HL-60 (cell line): ENCODE measurements at regions not wholly inside any gene's neighbourhood (a gene's known extent, or its start where the extent isn't known, plus 50 kb on each side); places are given as distances from the start of the nearest gene placed in this dataset.

ENCODE experiments used
- DNase-seq, 2 experiments: peaks; one replicate each; pipeline ENCODE4 v3.0.0-alpha.2; 2010 to 2020; ENCODE audit warnings: low read depth in 1 of 2, low spot score in 1 of 2
- H3K27ac ChIP-seq: fragments of 250-450 bp; sonication (Bioruptor Pico); replicated peaks from 2 replicates; pipeline ENCODE4 v1.5.1; 2020; ENCODE audit warnings: mild to moderate bottlenecking, moderate library complexity
- H3K27me3 ChIP-seq: fragments of 250-450 bp; sonication (Bioruptor Pico); 2 replicates; pipeline ENCODE4 v1.5.1; 2021; ENCODE audit warnings: mild to moderate bottlenecking, moderate library complexity; ENCODE audit not compliant: insufficient read depth, poor library complexity, severe bottlenecking
- H3K4me3 ChIP-seq: replicated peaks from 2 replicates; pipeline ENCODE4 v1.5.1; 2011; ENCODE audit warnings: mild to moderate bottlenecking, control low read depth, low read length; ENCODE audit not compliant: insufficient read depth
- GABPA ChIP-seq: IDR thresholded peaks from 2 replicates; pipeline ENCODE4 v1.6.1; 2012; ENCODE audit warnings: low read depth
- POLR2AphosphoS5 ChIP-seq: IDR thresholded peaks from 2 replicates; pipeline ENCODE4 v1.6.1; 2012; ENCODE audit warnings: low read depth
- SPI1 ChIP-seq: IDR thresholded peaks from 2 replicates; pipeline ENCODE4 v1.6.1; 2012; ENCODE audit warnings: low read depth, mild to moderate bottlenecking, borderline replicate concordance
- TF ChIP-seq, protein P1 (sequence below): IDR thresholded peaks from one replicate; pipeline ENCODE4 v1.5.1; 2011; ENCODE audit warnings: low read length, control low read depth, inconsistent platforms; ENCODE audit not compliant: insufficient read depth
- TF ChIP-seq, protein P2 (sequence below): IDR thresholded peaks from 2 replicates; pipeline ENCODE4 v1.6.1; 2012; ENCODE audit warnings: low read depth; ENCODE audit not compliant: insufficient replicate concordance

- Histone ChIP-seq H3K27me3 (no peaks in the 10 kb centered on the region), H3K4me3 (no peak overlapping the region), H3K27ac (no peak overlapping the region)
- no peak for TF ChIP-seq GABPA
- TF ChIP-seq, protein P1, sequence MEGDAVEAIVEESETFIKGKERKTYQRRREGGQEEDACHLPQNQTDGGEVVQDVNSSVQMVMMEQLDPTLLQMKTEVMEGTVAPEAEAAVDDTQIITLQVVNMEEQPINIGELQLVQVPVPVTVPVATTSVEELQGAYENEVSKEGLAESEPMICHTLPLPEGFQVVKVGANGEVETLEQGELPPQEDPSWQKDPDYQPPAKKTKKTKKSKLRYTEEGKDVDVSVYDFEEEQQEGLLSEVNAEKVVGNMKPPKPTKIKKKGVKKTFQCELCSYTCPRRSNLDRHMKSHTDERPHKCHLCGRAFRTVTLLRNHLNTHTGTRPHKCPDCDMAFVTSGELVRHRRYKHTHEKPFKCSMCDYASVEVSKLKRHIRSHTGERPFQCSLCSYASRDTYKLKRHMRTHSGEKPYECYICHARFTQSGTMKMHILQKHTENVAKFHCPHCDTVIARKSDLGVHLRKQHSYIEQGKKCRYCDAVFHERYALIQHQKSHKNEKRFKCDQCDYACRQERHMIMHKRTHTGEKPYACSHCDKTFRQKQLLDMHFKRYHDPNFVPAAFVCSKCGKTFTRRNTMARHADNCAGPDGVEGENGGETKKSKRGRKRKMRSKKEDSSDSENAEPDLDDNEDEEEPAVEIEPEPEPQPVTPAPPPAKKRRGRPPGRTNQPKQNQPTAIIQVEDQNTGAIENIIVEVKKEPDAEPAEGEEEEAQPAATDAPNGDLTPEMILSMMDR = peak; percentile 38
- DNase-seq = peak in 1 of 2 experiments; percentile 3
Measured at GRCh38 chr2:163182764-163183354, 344.3 kb upstream of the KCNH7 start.

GRCh38 chr2:163177592-163177991 lies 339.0 kb upstream of the KCNH7 start:
- H3K27me3 ChIP-seq = no peaks in the 10 kb centered on the region
- no peak overlapping the region for H3K4me3 ChIP-seq
- no peak for TF ChIP-seq GABPA
- no peak for TF ChIP-seq SPI1
- no peak for TF ChIP-seq POLR2AphosphoS5
- TF ChIP-seq, protein P1 = no peak
- TF ChIP-seq, protein P2, sequence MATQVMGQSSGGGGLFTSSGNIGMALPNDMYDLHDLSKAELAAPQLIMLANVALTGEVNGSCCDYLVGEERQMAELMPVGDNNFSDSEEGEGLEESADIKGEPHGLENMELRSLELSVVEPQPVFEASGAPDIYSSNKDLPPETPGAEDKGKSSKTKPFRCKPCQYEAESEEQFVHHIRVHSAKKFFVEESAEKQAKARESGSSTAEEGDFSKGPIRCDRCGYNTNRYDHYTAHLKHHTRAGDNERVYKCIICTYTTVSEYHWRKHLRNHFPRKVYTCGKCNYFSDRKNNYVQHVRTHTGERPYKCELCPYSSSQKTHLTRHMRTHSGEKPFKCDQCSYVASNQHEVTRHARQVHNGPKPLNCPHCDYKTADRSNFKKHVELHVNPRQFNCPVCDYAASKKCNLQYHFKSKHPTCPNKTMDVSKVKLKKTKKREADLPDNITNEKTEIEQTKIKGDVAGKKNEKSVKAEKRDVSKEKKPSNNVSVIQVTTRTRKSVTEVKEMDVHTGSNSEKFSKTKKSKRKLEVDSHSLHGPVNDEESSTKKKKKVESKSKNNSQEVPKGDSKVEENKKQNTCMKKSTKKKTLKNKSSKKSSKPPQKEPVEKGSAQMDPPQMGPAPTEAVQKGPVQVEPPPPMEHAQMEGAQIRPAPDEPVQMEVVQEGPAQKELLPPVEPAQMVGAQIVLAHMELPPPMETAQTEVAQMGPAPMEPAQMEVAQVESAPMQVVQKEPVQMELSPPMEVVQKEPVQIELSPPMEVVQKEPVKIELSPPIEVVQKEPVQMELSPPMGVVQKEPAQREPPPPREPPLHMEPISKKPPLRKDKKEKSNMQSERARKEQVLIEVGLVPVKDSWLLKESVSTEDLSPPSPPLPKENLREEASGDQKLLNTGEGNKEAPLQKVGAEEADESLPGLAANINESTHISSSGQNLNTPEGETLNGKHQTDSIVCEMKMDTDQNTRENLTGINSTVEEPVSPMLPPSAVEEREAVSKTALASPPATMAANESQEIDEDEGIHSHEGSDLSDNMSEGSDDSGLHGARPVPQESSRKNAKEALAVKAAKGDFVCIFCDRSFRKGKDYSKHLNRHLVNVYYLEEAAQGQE = no peak
- H3K27ac ChIP-seq = no peak overlapping the region
- DNase-seq = no peak

DNA sequence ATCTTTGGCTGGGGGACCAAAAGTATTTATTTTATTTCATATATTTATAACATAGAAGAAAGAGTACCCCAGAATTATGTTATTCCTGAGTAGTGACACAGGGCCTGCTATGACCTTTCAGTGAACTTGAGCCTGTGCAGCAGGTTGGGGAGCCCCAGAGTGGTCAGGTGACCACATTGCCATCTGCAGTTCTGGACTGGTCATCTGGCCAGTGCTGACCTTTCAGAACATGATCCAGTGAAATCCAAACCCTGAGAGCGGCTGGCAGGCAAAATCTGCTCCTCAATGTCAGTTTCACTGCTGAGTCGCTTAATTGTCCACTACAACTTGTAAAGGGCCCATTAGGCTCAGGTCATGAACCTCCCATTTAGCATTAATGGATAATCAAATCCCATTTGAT lies 336.7 kb upstream of the KCNH7 start:
- Histone ChIP-seq H3K4me3 (no peak overlapping the region), H3K27me3 (no peaks in the 10 kb centered on the region), H3K27ac (no peak overlapping the region)
- DNase-seq = no peak
- no peak for TF ChIP-seq POLR2AphosphoS5
- TF ChIP-seq GABPA = no peak
- TF ChIP-seq, protein P1 = no peak

- no peak for DNase-seq
- TF ChIP-seq, protein P2 = no peak
- TF ChIP-seq SPI1 = no peak
- no peak for TF ChIP-seq GABPA
- no peak for TF ChIP-seq POLR2AphosphoS5
- TF ChIP-seq, protein P1 = no peak
- no peak overlapping the region for H3K4me3 ChIP-seq
- no peak overlapping the region for H3K27ac ChIP-seq
- no peaks in the 10 kb centered on the region for H3K27me3 ChIP-seq
Measured at GRCh38 chr2:163173591-163173990, 335.0 kb upstream of the KCNH7 start.
